Erythroblast (primary cell): ENCODE measurements at regions not wholly inside any gene's neighbourhood (a gene's known extent, or its start where the extent isn't known, plus 50 kb on each side); places are given as distances from the start of the nearest gene placed in this dataset.

Experiments
- DNase-seq, 2 experiments: peaks; one replicate each; lab custom pipeline; 2025; lab: John Stamatoyannopoulos, UW
- GATA1 ChIP-seq: IDR thresholded peaks from 2 replicates; pipeline ENCODE4 v1.6.1; 2011; ENCODE audit warnings: low read depth, mild to moderate bottlenecking, control low read depth, low read length, moderate library complexity
- POLR2A ChIP-seq: IDR thresholded peaks from 2 replicates; pipeline ENCODE4 v1.6.1; 2011; ENCODE audit warnings: mild to moderate bottlenecking, low read length

- TF ChIP-seq GATA1, result no peak
- no peak for TF ChIP-seq POLR2A
- DNase-seq, result no peak
Measured at GRCh38 chr7:98679741-98680140, 62.7 kb downstream of the NPTX2 start.

GRCh38 chr7:98681511-98681910, 64.4 kb downstream of the NPTX2 start:
- no peak for TF ChIP-seq GATA1
- no peak for TF ChIP-seq POLR2A
- DNase-seq, result no peak

GRCh38 chr7:98681951-98682350, 64.9 kb downstream of the NPTX2 start:
- DNase-seq, result no peak
- TF ChIP-seq GATA1 (no peak), POLR2A (no peak)

GRCh38 chr7:98683514-98683913, 66.4 kb downstream of the NPTX2 start:
- DNase-seq, result no peak
- TF ChIP-seq POLR2A (no peak), GATA1 (no peak)

- TF ChIP-seq GATA1 (no peak), POLR2A (no peak)
- no peak for DNase-seq
Measured at GRCh38 chr7:98685541-98685940, 68.5 kb downstream of the NPTX2 start.

GRCh38 chr7:98686466-98687080, 69.5 kb downstream of the NPTX2 start:
- TF ChIP-seq GATA1, result no peak
- TF ChIP-seq POLR2A, result no peak
- DNase-seq, result no peak

- no peak for TF ChIP-seq GATA1
- TF ChIP-seq POLR2A, result no peak
- DNase-seq, result no peak
Measured at GRCh38 chr7:98687111-98687751, 70.1 kb downstream of the NPTX2 start.

GRCh38 chr7:98691619-98692018, 74.5 kb downstream of the NPTX2 start:
- no peak for DNase-seq
- TF ChIP-seq POLR2A, result no peak
- TF ChIP-seq GATA1, result no peak

- no peak for TF ChIP-seq POLR2A
- TF ChIP-seq GATA1, result no peak
- DNase-seq, result no peak
Measured at GRCh38 chr7:98697083-98697482, 80.0 kb downstream of the NPTX2 start.

- DNase-seq, result no peak
- TF ChIP-seq POLR2A, result no peak
- TF ChIP-seq GATA1, result no peak
Measured at GRCh38 chr7:98697485-98698240, 80.6 kb downstream of the NPTX2 start.

GRCh38 chr7:98698976-98699375, 81.9 kb downstream of the NPTX2 start:
- no peak for TF ChIP-seq POLR2A
- no peak for TF ChIP-seq GATA1
- no peak for DNase-seq

- no peak for TF ChIP-seq GATA1
- TF ChIP-seq POLR2A, result no peak
- DNase-seq, result no peak
Measured at GRCh38 chr7:98700533-98700932, 83.4 kb downstream of the NPTX2 start.

- DNase-seq, result no peak
- no peak for TF ChIP-seq POLR2A
- TF ChIP-seq GATA1, result no peak
Measured at GRCh38 chr7:98701372-98701771, 84.3 kb downstream of the NPTX2 start.

- no peak for DNase-seq
- TF ChIP-seq GATA1 (no peak), POLR2A (no peak)
Measured at GRCh38 chr7:98702021-98702420, 84.9 kb downstream of the NPTX2 start.

GRCh38 chr7:98703916-98704315, 86.8 kb downstream of the NPTX2 start:
- no peak for DNase-seq
- TF ChIP-seq GATA1 (no peak), POLR2A (no peak)
